Myocyte (in vitro differentiated cells): ENCODE measurements at regions not wholly inside any gene's neighbourhood (a gene's known extent, or its start where the extent isn't known, plus 50 kb on each side); places are given as distances from the start of the nearest gene placed in this dataset.

Experiments used
- DNase-seq: peaks from one replicate; pipeline ENCODE4 v3.0.0-alpha.2; 2012; ENCODE audit warnings: low read depth

GRCh38 chr5:8317335-8317734, 448.4 kb downstream of the MTRR start:
- no peak for DNase-seq

- DNase-seq: no peak
Observed at GRCh38 chr5:8320244-8320643, 451.3 kb downstream of the MTRR start.

- DNase-seq: no peak
Observed at GRCh38 chr5:8321272-8321671, 452.3 kb downstream of the MTRR start.

GRCh38 chr5:8322484-8322883, 453.5 kb downstream of the MTRR start:
- DNase-seq: no peak

- DNase-seq: no peak
Observed at GRCh38 chr5:8327016-8327415, 458.1 kb downstream of the MTRR start.

GRCh38 chr5:8329773-8330172, 460.8 kb downstream of the MTRR start:
- DNase-seq: no peak

GRCh38 chr5:8332666-8333445, 463.9 kb downstream of the MTRR start:
- no peak for DNase-seq

GRCh38 chr5:8333485-8333884, 464.5 kb downstream of the MTRR start:
- no peak for DNase-seq

- DNase-seq: peak; percentile 33
Observed at GRCh38 chr5:8333977-8334376, 465.0 kb downstream of the MTRR start.

GRCh38 chr5:8340261-8340660, 471.3 kb downstream of the MTRR start:
- DNase-seq: peak; percentile 3

- DNase-seq: peak; percentile 22
Observed at GRCh38 chr5:8340739-8341344, 471.9 kb downstream of the MTRR start.

- DNase-seq: no peak
Observed at GRCh38 chr5:8341406-8341805, 472.5 kb downstream of the MTRR start.

GRCh38 chr5:8347984-8348383, 479.0 kb downstream of the MTRR start:
- DNase-seq: no peak

- no peak for DNase-seq
Observed at GRCh38 chr5:8349855-8350254, 480.9 kb downstream of the MTRR start.

GRCh38 chr5:8350644-8351339, 481.8 kb downstream of the MTRR start:
- no peak for DNase-seq

- DNase-seq: no peak
Observed at GRCh38 chr5:8355981-8356380, 487.0 kb downstream of the MTRR start.

GRCh38 chr5:8360012-8360411, 491.1 kb downstream of the MTRR start:
- no peak for DNase-seq

- no peak for DNase-seq
Observed at GRCh38 chr5:8362495-8362894, 493.5 kb downstream of the MTRR start.

GRCh38 chr5:8363138-8363537, 494.2 kb downstream of the MTRR start:
- no peak for DNase-seq

- no peak for DNase-seq
Observed at GRCh38 chr5:8366266-8366665, 497.3 kb downstream of the MTRR start.

- DNase-seq: no peak
Observed at GRCh38 chr5:8376478-8376877, 507.5 kb downstream of the MTRR start.

- DNase-seq: no peak
Observed at GRCh38 chr5:8381972-8382371, 513.0 kb downstream of the MTRR start.

GRCh38 chr5:8382456-8382855, 513.5 kb downstream of the MTRR start:
- DNase-seq: no peak
